IPS-NIHi7 (cell line): ENCODE measurements at regions not wholly inside any gene's neighbourhood (a gene's known extent, or its start where the extent isn't known, plus 50 kb on each side); places are given as distances from the start of the nearest gene placed in this dataset.
"Not testable (repeated sequence)": the region's sequence is repeated elsewhere in the genome, so short reads cannot be mapped to it uniquely, and the experiment has no call there.

ENCODE experiments used
- DNase-seq: peaks from one replicate; pipeline ENCODE4 v3.0.0; 2012; ENCODE audit warnings: mixed read lengths; ENCODE audit errors: extremely low spot score

DNA sequence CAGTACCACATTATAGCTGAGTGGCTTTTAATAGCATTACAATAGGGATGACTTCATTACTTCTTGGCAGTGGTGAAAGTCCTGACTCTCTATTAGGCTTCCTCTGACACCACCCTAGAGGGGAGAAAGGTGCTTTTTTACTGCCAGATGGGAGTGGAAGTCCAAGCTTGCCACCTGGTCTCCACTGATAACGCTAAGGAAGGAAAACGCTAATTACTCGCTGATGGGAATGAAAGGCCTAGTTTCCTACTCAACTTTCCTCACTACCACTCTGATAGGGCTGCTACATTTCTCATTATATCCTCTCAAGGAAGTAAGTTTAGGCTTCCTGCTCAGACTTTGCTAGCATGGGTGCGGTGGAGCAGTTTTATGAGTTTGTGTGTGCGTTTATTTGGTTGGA lies 62.3 kb upstream of the PAGE3 start:
- no peak for DNase-seq

- DNase-seq, result no peak
Observed at GRCh38 chrX:55335296-55335695, 70.6 kb upstream of the PAGE3 start.

- DNase-seq, result no peak
Observed at GRCh38 chrX:55336176-55336575, 71.5 kb upstream of the PAGE3 start.

- DNase-seq, result no peak
Observed at GRCh38 chrX:55340896-55341433, 76.2 kb upstream of the PAGE3 start.

- peak; percentile 31 for DNase-seq
Observed at GRCh38 chrX:55342533-55343501, 78.1 kb upstream of the PAGE3 start.

- DNase-seq, result no peak
Observed at GRCh38 chrX:55356609-55357008, 91.9 kb upstream of the PAGE3 start.

DNA sequence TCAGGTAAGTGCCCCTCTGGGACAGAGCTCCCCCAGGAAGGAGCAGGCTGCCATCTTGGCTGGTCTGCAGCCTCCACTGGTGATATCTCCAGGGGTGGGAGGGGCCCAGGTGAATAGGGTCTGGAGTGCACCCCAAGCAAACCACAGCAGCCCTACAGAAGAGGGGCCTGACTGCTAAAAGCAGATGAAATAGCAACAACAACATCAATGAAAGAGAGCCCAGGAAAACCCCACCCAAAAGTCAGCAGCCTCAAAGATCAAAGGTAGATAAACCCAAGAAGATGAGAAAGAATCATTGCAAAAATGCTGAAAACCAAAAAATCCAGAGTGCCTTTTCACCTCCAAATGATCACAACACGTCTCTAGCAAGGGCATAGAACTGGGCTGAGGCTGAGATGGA lies 92.5 kb upstream of the PAGE3 start:
- DNase-seq, result no peak

DNA sequence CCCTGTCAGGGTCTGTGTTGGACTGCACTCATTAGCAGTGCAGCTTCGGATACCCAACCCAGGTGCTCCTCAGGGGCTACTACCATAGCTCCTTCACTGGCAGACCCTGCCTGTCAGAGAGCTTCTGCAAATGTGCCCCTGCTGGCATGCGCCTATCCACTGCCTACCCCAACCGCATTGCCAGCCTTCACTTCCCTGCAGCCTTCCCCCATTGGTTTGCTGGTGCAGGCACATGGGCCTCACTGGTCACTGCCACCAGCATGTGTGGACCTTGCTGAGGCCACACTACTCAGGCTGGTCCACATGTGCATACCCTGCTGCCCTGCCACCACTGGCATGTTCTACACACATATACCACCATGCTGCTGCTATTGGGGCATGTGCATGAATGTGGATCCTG lies 72.5 kb upstream of the MAGEH1 start:
- no peak for DNase-seq

DNA sequence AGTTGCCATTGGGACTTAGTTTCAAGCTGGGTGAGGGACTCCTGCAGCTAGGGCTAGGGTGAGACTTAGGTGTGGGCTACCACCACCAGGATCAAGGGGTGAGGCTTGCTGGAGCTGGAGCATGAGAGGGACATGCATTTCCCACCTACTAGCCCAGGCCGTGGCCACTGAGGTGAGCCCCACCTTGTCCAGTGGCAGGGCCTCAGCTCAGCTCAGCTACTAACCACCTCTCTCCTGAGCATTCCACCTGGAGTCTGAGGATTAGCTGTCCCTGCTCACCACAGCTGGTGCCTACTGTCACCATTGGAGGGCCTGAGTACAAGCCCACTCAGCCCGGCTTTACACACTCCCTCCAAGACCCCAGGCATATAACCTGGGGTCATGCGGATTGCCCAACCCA lies 62.6 kb upstream of the MAGEH1 start:
- no peak for DNase-seq

DNA sequence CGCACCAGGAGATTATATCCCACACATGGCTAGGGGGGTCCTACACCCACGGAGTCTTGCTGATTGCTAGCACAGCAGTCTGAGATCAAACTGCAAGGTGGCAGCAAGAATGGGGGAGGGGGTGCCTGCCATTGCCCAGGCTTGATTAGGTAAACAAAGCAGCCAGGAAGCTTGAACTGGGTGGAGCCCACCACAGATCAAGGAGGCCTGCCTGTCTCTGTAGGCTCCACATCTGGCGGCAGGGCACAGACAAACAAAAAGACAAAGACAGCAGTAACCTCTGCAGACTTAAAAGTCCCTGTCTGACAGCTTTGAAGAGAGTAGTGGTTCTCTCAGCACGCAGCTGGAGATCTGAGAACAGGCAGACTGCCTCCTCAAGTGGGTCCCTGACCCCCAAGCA lies 55.1 kb upstream of the MAGEH1 start:
- not testable (repeated sequence) for DNase-seq
